ENCODE measurements at regions not wholly inside any gene's neighbourhood (a gene's known extent, or its start where the extent isn't known, plus 50 kb on each side); places are given as distances from the start of the nearest gene placed in this dataset.
A peak's percentile ranks its signal among the peaks of the same experiment; 100 is the strongest.

GRCh38 chr10:4217187-4217586 lies 432.2 kb upstream of the KLF6 start:
- in situ Hi-C loops (cut with HindIII; ENCODE audit: low pct_unique_long_range_greater_than_20kb, low sequenced_read_pairs) = no loop called here
- DNase-seq (ENCODE audit: low read depth, low spot score) = no peak
- CTCF ChIA-PET = interaction anchor here (0.8 kb wide), 1 partner anchor 47 kb away, joined by 3 read pairs; no protein-coding TSS in a partner anchor

GRCh38 chr10:4216726-4217125 lies 431.7 kb upstream of the KLF6 start:
- CTCF ChIA-PET = no interaction called here
- intact Hi-C loops (cut with micrococcal nuclease; ENCODE audit: unreplicated experiment) = no loop called here
- in situ Hi-C loops (cut with HindIII; ENCODE audit: low pct_unique_long_range_greater_than_20kb, low sequenced_read_pairs) = no loop called here
- Histone ChIP-seq H3K4me3 (ENCODE audit: low read depth in 2 of 2, low read length in 2 of 2) (no peak overlapping the region), H3K27me3 (ENCODE audit: control insufficient read depth, insufficient read depth, low read length) (no peaks in the 10 kb centered on the region), H3K9me3 (ENCODE audit: control insufficient read depth, insufficient read depth, low read depth, low read length) (peaks cover 2% of the 10 kb centered on the region; the same call in 1 of the 2 replicates), H3K36me3 (ENCODE audit: control insufficient read depth, insufficient read depth, low read length) (no peaks in the 10 kb centered on the region), H3K27ac (ENCODE audit: low read length) (peak overlapping the region; percentile 75), H3K4me1 (ENCODE audit: control insufficient read depth, insufficient read depth, low read length) (peaks cover 24% of the 10 kb centered on the region)
- POLR2A ChIA-PET = no interaction called here
- DNase-seq (ENCODE audit: low read depth, low spot score) = no peak
- no peak for ATAC-seq
- no TSS peak for BruUV-seq (replicated peaks)
- no peak for TF ChIP-seq CTCF (IDR thresholded peaks at IDR 0.05)
- no peak for TF ChIP-seq SIN3A (IDR thresholded peaks at IDR 0.05; ENCODE audit: borderline replicate concordance, insufficient read depth, low read depth, low read length)
- TF ChIP-seq POLR2AphosphoS5 (IDR thresholded peaks at IDR 0.05; ENCODE audit: low read depth, low read length) = no peak
- TF ChIP-seq TCF7L2 (IDR thresholded peaks at IDR 0.05; ENCODE audit: low read depth, low read length) = no peak
- TF ChIP-seq REST (IDR thresholded peaks at IDR 0.05; ENCODE audit: insufficient read depth in 1 of 2, low read depth in 2 of 2, low read length in 1 of 2) = no peak

More at GRCh38 chr10:4217187-4217586, 432.2 kb upstream of the KLF6 start:
- TF ChIP-seq TCF7L2 (IDR thresholded peaks at IDR 0.05; ENCODE audit: low read depth, low read length) = peak; percentile 63
- TF ChIP-seq POLR2AphosphoS5 (IDR thresholded peaks at IDR 0.05; ENCODE audit: low read depth, low read length) = no peak
- Histone ChIP-seq H3K27ac (ENCODE audit: low read length) (peak overlapping the region; percentile 75), H3K4me1 (ENCODE audit: control insufficient read depth, insufficient read depth, low read length) (peaks cover 24% of the 10 kb centered on the region), H3K27me3 (ENCODE audit: control insufficient read depth, insufficient read depth, low read length) (no peaks in the 10 kb centered on the region), H3K9me3 (ENCODE audit: control insufficient read depth, insufficient read depth, low read depth, low read length) (peaks cover 4% of the 10 kb centered on the region; the same call in 1 of the 2 replicates), H3K36me3 (ENCODE audit: control insufficient read depth, insufficient read depth, low read length) (no peaks in the 10 kb centered on the region), H3K4me3 (ENCODE audit: low read depth in 2 of 2, low read length in 2 of 2) (peak overlapping the region; percentile 11 to 39; a peak in 3 of 4 replicates)
- POLR2A ChIA-PET = no interaction called here
- BruUV-seq (replicated peaks) = no TSS peak
- intact Hi-C loops (cut with micrococcal nuclease; ENCODE audit: unreplicated experiment) = no loop called here
- peak; percentile 86 for ATAC-seq

- in situ Hi-C loops (cut with HindIII; ENCODE audit: low pct_unique_long_range_greater_than_20kb, low sequenced_read_pairs) (no loop called here), intact Hi-C loops (cut with micrococcal nuclease; ENCODE audit: unreplicated experiment) (no loop called here)
- ChIA-PET POLR2A (no interaction called here), CTCF (no interaction called here)
- peak overlapping the region; percentile 75 for H3K27ac ChIP-seq (ENCODE audit: low read length)
- no peak for DNase-seq (ENCODE audit: low read depth, low spot score)
- TF ChIP-seq REST (IDR thresholded peaks at IDR 0.05; ENCODE audit: insufficient read depth in 1 of 2, low read depth in 2 of 2, low read length in 1 of 2) = no peak
- no peak for TF ChIP-seq POLR2AphosphoS5 (IDR thresholded peaks at IDR 0.05; ENCODE audit: low read depth, low read length)
- TF ChIP-seq SIN3A (IDR thresholded peaks at IDR 0.05; ENCODE audit: borderline replicate concordance, insufficient read depth, low read depth, low read length) = no peak
- no peak for TF ChIP-seq CTCF (IDR thresholded peaks at IDR 0.05)
- no peak for TF ChIP-seq TCF7L2 (IDR thresholded peaks at IDR 0.05; ENCODE audit: low read depth, low read length)
- H3K9me3 ChIP-seq (ENCODE audit: control insufficient read depth, insufficient read depth, low read depth, low read length) = no peaks in the 10 kb centered on the region; the same call in 1 of the 2 replicates
- peaks cover 24% of the 10 kb centered on the region for H3K4me1 ChIP-seq (ENCODE audit: control insufficient read depth, insufficient read depth, low read length)
- no TSS peak for BruUV-seq (replicated peaks)
- no peaks in the 10 kb centered on the region for H3K27me3 ChIP-seq (ENCODE audit: control insufficient read depth, insufficient read depth, low read length)
- H3K4me3 ChIP-seq (ENCODE audit: low read depth in 2 of 2, low read length in 2 of 2) = no peak overlapping the region
- no peak for ATAC-seq
- no peaks in the 10 kb centered on the region for H3K36me3 ChIP-seq (ENCODE audit: control insufficient read depth, insufficient read depth, low read length)
Measured at GRCh38 chr10:4215963-4216575, 431.1 kb upstream of the KLF6 start.

Measured in Panc1 (cell line).